Neural cell (in vitro differentiated cells): ENCODE measurements at regions not wholly inside any gene's neighbourhood (a gene's known extent, or its start where the extent isn't known, plus 50 kb on each side); places are given as distances from the start of the nearest gene placed in this dataset.

ENCODE experiments used
- H2AFZ ChIP-seq: fragments of 200-600, 300-800 bp; sonication (generic), shearing (Covaris generic); 2 replicates; pipeline ENCODE4 v1.6.0; 2014; ENCODE audit warnings: low read depth, mild to moderate bottlenecking, antibody characterized with exemption, low read length, moderate library complexity
- H3F3A ChIP-seq: fragments of 200-600 bp; shearing (Covaris generic); 2 replicates; pipeline ENCODE4 v1.6.1; 2016; ENCODE audit warnings: mild to moderate bottlenecking, moderate library complexity, mixed read lengths, antibody characterized with exemption, low read length; ENCODE audit not compliant: insufficient read depth, poor library complexity, severe bottlenecking
- H3K27ac ChIP-seq: fragments of 200-600, 300-800 bp; sonication (generic), shearing (Covaris generic); 2 replicates; pipeline ENCODE4 v1.5.1; 2014; ENCODE audit warnings: mild to moderate bottlenecking, low read length, moderate library complexity
- H3K27me3 ChIP-seq: fragments of 300-800, 200-600 bp; sonication (generic), shearing (Covaris generic); 2 replicates; pipeline ENCODE4 v1.6.0; 2014; ENCODE audit warnings: mild to moderate bottlenecking, low read depth, low read length, moderate library complexity; ENCODE audit not compliant: insufficient read depth
- H3K36me3 ChIP-seq: fragments of 300-800, 200-600 bp; sonication (generic), shearing (Covaris generic); 2 replicates; pipeline ENCODE4 v1.5.1; 2014; ENCODE audit warnings: mild to moderate bottlenecking, antibody characterized with exemption, low read length, moderate library complexity; ENCODE audit not compliant: insufficient read depth
- H3K4me2 ChIP-seq: fragments of 300-800, 200-600 bp; sonication (generic), shearing (Covaris generic); 2 replicates; pipeline ENCODE4 v1.6.0; 2014; ENCODE audit warnings: mild to moderate bottlenecking, low read length
- H3K4me3 ChIP-seq: fragments of 300-800, 200-600 bp; sonication (generic), shearing (Covaris generic); 2 replicates; pipeline ENCODE4 v1.5.1; 2014; ENCODE audit warnings: mild to moderate bottlenecking, low read length, moderate library complexity
- H3K79me2 ChIP-seq: fragments of 200-600 bp; shearing (Covaris generic); replicated peaks from 2 replicates; pipeline ENCODE4 v1.6.0; 2014; ENCODE audit warnings: mild to moderate bottlenecking, low read length, moderate library complexity; ENCODE audit not compliant: insufficient read depth
- H3K9ac ChIP-seq: fragments of 300-800, 200-600 bp; sonication (generic), shearing (Covaris generic); 2 replicates; pipeline ENCODE4 v1.6.1; 2016; ENCODE audit warnings: mild to moderate bottlenecking, low read length, mixed read lengths
- H3K9me2 ChIP-seq: fragments of 200-600 bp; shearing (Covaris generic); 2 replicates; pipeline ENCODE4 v1.6.1; 2016; ENCODE audit warnings: mild to moderate bottlenecking, low read length, mixed read lengths; ENCODE audit not compliant: insufficient read depth
- H3K9me3 ChIP-seq: fragments of 200-600, 300-800 bp; sonication (generic), shearing (Covaris generic); 2 replicates; pipeline ENCODE4 v1.6.1; 2016; ENCODE audit warnings: mild to moderate bottlenecking, mixed run types, low read length, moderate library complexity, mixed read lengths
- H4K20me1 ChIP-seq: fragments of 200-600 bp; shearing (Covaris generic); 2 replicates; pipeline ENCODE4 v1.6.1; 2016; ENCODE audit warnings: mild to moderate bottlenecking, mixed run types; ENCODE audit not compliant: insufficient read depth
- CTCF ChIP-seq: fragments of 450-650 bp; IDR thresholded peaks from 2 replicates; pipeline ENCODE4 v1.5.1; 2014; ENCODE audit warnings: antibody characterized with exemption, mild to moderate bottlenecking, moderate library complexity; ENCODE audit not compliant: poor library complexity, severe bottlenecking
- EP300 ChIP-seq: fragments of 450-650 bp; conservative IDR thresholded peaks from 2 replicates; pipeline ENCODE4 v1.6.1; 2014; ENCODE audit warnings: antibody characterized with exemption, mild to moderate bottlenecking, moderate library complexity; ENCODE audit not compliant: poor library complexity, severe bottlenecking
- EZH2 ChIP-seq: fragments of 200-600, 300-800 bp; shearing (Covaris generic), sonication (generic); IDR thresholded peaks from 2 replicates; pipeline ENCODE4 v1.6.1; 2014; ENCODE audit warnings: antibody characterized with exemption, low read length, borderline replicate concordance, mild to moderate bottlenecking; ENCODE audit not compliant: insufficient read depth, poor library complexity, severe bottlenecking
- MXI1 ChIP-seq: fragments of 450-650 bp; conservative IDR thresholded peaks from 2 replicates; pipeline ENCODE4 v1.6.1; 2014; ENCODE audit warnings: antibody characterized with exemption, mild to moderate bottlenecking; ENCODE audit not compliant: poor library complexity, severe bottlenecking
- POLR2AphosphoS5 ChIP-seq: IDR thresholded peaks from 2 replicates; pipeline ENCODE4 v1.6.1; 2012
- RAD21 ChIP-seq: fragments of 450-650 bp; conservative IDR thresholded peaks from 2 replicates; pipeline ENCODE4 v1.6.1; 2014; ENCODE audit warnings: antibody characterized with exemption, mild to moderate bottlenecking, moderate library complexity
- REST ChIP-seq: IDR thresholded peaks from 2 replicates; pipeline ENCODE4 v1.6.1; 2012; ENCODE audit warnings: borderline replicate concordance
- SMC3 ChIP-seq: fragments of 450-650 bp; conservative IDR thresholded peaks from 2 replicates; pipeline ENCODE4 v1.6.1; 2014; ENCODE audit warnings: antibody characterized with exemption, mild to moderate bottlenecking, moderate library complexity; ENCODE audit not compliant: poor library complexity
- TAF1 ChIP-seq: IDR thresholded peaks from 2 replicates; pipeline ENCODE4 v1.6.1; 2012; ENCODE audit warnings: low read depth

GRCh38 chr7:52260046-52260665, 775.3 kb upstream of the POM121L12 start:
- Histone ChIP-seq H3K27ac (no peak overlapping the region), H3K9ac (no peak overlapping the region), H4K20me1 (no peaks in the 10 kb centered on the region), H3K4me3 (no peak overlapping the region), H3K9me3 (no peaks in the 10 kb centered on the region), H3K4me2 (no peak overlapping the region), H2AFZ (no peak overlapping the region), H3K27me3 (no peaks in the 10 kb centered on the region), H3K9me2 (no peaks in the 10 kb centered on the region), H3K36me3 (no peaks in the 10 kb centered on the region), H3K79me2 (no peaks in the 10 kb centered on the region), H3F3A (no peaks in the 10 kb centered on the region)
- TF ChIP-seq POLR2AphosphoS5 (no peak), SMC3 (no peak), EZH2 (no peak), RAD21 (no peak), REST (no peak), EP300 (no peak), CTCF (no peak), TAF1 (no peak), MXI1 (no peak)

- Histone ChIP-seq H3K79me2 (no peaks in the 10 kb centered on the region), H3K4me3 (no peak overlapping the region), H3K27ac (no peak overlapping the region), H4K20me1 (no peaks in the 10 kb centered on the region), H3K9me3 (no peaks in the 10 kb centered on the region), H3K4me2 (no peak overlapping the region), H3K36me3 (no peaks in the 10 kb centered on the region), H2AFZ (no peak overlapping the region), H3F3A (no peaks in the 10 kb centered on the region), H3K9me2 (no peaks in the 10 kb centered on the region), H3K27me3 (no peaks in the 10 kb centered on the region), H3K9ac (no peak overlapping the region)
- TF ChIP-seq POLR2AphosphoS5 (no peak), REST (no peak), EP300 (no peak), MXI1 (no peak), TAF1 (no peak), SMC3 (no peak), CTCF (no peak), RAD21 (no peak), EZH2 (no peak)
Measured at GRCh38 chr7:52257890-52258289, 777.5 kb upstream of the POM121L12 start.
